AG10803 (cell line): ENCODE measurements at regions not wholly inside any gene's neighbourhood (a gene's known extent, or its start where the extent isn't known, plus 50 kb on each side); places are given as distances from the start of the nearest gene placed in this dataset.

ENCODE experiments used
- DNase-seq: peaks from one replicate; pipeline ENCODE4 v3.0.0; 2010; ENCODE audit warnings: low read depth
- H3K4me3 ChIP-seq: 2 replicates; pipeline ENCODE4 v1.5.1; 2011; ENCODE audit warnings: mild to moderate bottlenecking, low read length, control low read depth
- CTCF ChIP-seq: conservative IDR thresholded peaks from 2 replicates; pipeline ENCODE4 v1.5.1; 2011; ENCODE audit warnings: mild to moderate bottlenecking, low read length, control low read depth, inconsistent platforms

- peak overlapping the region; percentile 51 for H3K4me3 ChIP-seq
- peak; percentile 57 for DNase-seq
- TF ChIP-seq CTCF, result no peak
These were observed 62.2 kb downstream of the CCDC71L start for GRCh38 chr7:106598663-106599342.

GRCh38 chr7:106597751-106598546 is 63.0 kb downstream of the CCDC71L start:
- TF ChIP-seq CTCF, result no peak
- DNase-seq, result no peak
- no peak overlapping the region for H3K4me3 ChIP-seq

GRCh38 chr7:106597014-106597413 is 63.9 kb downstream of the CCDC71L start:
- TF ChIP-seq CTCF, result no peak
- H3K4me3 ChIP-seq, result no peak overlapping the region
- DNase-seq, result no peak

- no peak for TF ChIP-seq CTCF
- no peak for DNase-seq
- H3K4me3 ChIP-seq, result no peak overlapping the region
These were observed 65.0 kb downstream of the CCDC71L start for GRCh38 chr7:106595922-106596321.

- H3K4me3 ChIP-seq, result no peak overlapping the region
- DNase-seq, result no peak
- TF ChIP-seq CTCF, result no peak
These were observed 67.9 kb downstream of the CCDC71L start for GRCh38 chr7:106593028-106593417.

- no peak overlapping the region for H3K4me3 ChIP-seq
- TF ChIP-seq CTCF, result no peak
- DNase-seq, result no peak
These were observed 68.5 kb downstream of the CCDC71L start for GRCh38 chr7:106592282-106593027.
